GM12892 (cell line): ENCODE measurements at regions not wholly inside any gene's neighbourhood (a gene's known extent, or its start where the extent isn't known, plus 50 kb on each side); places are given as distances from the start of the nearest gene placed in this dataset.

Experiments
- POLR2A ChIP-seq: IDR thresholded peaks from 2 replicates; pipeline ENCODE4 v1.6.1; 2011; ENCODE audit warnings: low read depth, low read length, control low read depth
- POLR2AphosphoS5 ChIP-seq: IDR thresholded peaks from 2 replicates; pipeline ENCODE4 v1.6.1; 2011; ENCODE audit warnings: low read depth, low read length, control low read depth
- TAF1 ChIP-seq: IDR thresholded peaks from 2 replicates; pipeline ENCODE4 v1.6.1; 2011; ENCODE audit warnings: low read depth, mild to moderate bottlenecking, control low read depth, low read length, borderline replicate concordance

DNA sequence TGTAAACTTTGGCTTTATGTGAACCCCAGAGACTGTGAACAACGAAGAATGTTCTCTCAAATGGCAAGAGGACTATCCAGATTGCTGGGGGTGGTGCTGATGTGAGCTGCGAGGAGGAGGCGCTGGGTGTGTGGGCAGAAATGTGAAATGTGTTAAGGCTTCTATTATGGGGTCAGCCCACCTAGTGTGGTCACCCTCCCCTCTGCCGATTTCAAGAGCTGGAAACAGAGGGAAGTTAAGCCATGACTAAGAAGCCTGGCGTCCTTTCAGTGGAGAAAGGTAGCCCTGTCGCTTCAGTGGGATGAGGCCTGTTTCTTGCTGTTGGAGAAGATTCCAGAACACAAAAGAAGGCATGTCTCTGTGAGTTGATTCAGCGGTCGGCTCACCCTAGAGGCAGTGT is 89.0 kb upstream of the KCTD1 start:
- no peak for TF ChIP-seq POLR2AphosphoS5
- TF ChIP-seq POLR2A: no peak
- no peak for TF ChIP-seq TAF1
